HCT116 (cell line): ENCODE measurements at regions not wholly inside any gene's neighbourhood (a gene's known extent, or its start where the extent isn't known, plus 50 kb on each side); places are given as distances from the start of the nearest gene placed in this dataset.

Experiments
- ATAC-seq: fragments of 200-7000 bp; cut with Tn5 transposase; 2 replicates; pipeline ENCODE4 v1.9.1; 2020; ENCODE audit warnings: mild to moderate bottlenecking, moderate library complexity
- BruUV-seq: library from RNA; stranded (reverse); fragments of 400-500 nt; replicated peaks from 2 replicates; lab custom pipeline; 2021; lab: Mats Ljungman, UMichigan
- CTCF ChIA-PET: fragments of 300-600 bp; sonication (Branson Sonifier 250); formaldehyde crosslinking; loops from one replicate; lab custom pipeline; 2021; ENCODE audit warnings: antibody characterized with exemption; lab: Charles Lee
- POLR2A ChIA-PET: fragments of 300-600, 350-600 bp; sonication (Branson Sonifier 250); formaldehyde crosslinking; loops from one replicate; lab custom pipeline; 2021; ENCODE audit warnings: antibody characterized with exemption; lab: Charles Lee
- RAD21 ChIA-PET, 2 experiments: fragments of 300-600 bp; sonication (Branson Sonifier 250); formaldehyde crosslinking; loops; one replicate each; lab custom pipeline; 2023; ENCODE audit warnings: low total read pairs in 2 of 2; ENCODE audit not compliant: uncharacterized antibody in 2 of 2, unreplicated experiment in 2 of 2, low non-redundant PET in 1 of 2; lab: Charles Lee
- DNase-seq: peaks from one replicate; pipeline ENCODE4 v3.0.0-alpha.2; 2010; ENCODE audit warnings: low read depth, low spot score
- H2AFZ ChIP-seq: fragments of 200-600 bp; shearing (Covaris generic), sonication (generic); 2 replicates; pipeline ENCODE4 v1.6.1; 2017; ENCODE audit warnings: low read depth, mixed run types, mixed read lengths, antibody characterized with exemption, low read length; ENCODE audit not compliant: poor library complexity, severe bottlenecking
- H3K27ac ChIP-seq: 2 replicates; pipeline ENCODE4 v1.5.1; 2012; ENCODE audit warnings: low read depth, low read length
- H3K27me3 ChIP-seq: fragments of 200-600 bp; sonication (generic); 2 replicates; pipeline ENCODE4 v1.6.1; 2016; ENCODE audit warnings: mixed run types, low read length, mixed read lengths; ENCODE audit not compliant: insufficient read depth
- H3K36me3 ChIP-seq, 2 experiments: fragments of 200-500 bp in 1 of 2; fragments of 200-600 bp in 1 of 2; sonication (Bioruptor generic) in 1 of 2; sonication (generic) in 1 of 2; 2 replicates each; pipeline versions ENCODE4 v1.5.1 to v1.6.1; 2014 to 2016; ENCODE audit warnings: low read length in 2 of 2, inconsistent platforms in 1 of 2, mixed read lengths in 1 of 2, mixed run types in 1 of 2; ENCODE audit not compliant: insufficient read depth in 2 of 2, control insufficient read depth in 1 of 2
- H3K4me1 ChIP-seq, 2 experiments: fragments of 200-600 bp in 1 of 2; sonication (generic) in 1 of 2; 2 replicates each; pipeline versions ENCODE4 v1.5.1 to v1.6.1; 2012 to 2017; ENCODE audit warnings: low read length in 2 of 2, inconsistent platforms in 1 of 2, mild to moderate bottlenecking in 1 of 2, mixed read lengths in 1 of 2, mixed run types in 1 of 2, moderate library complexity in 1 of 2; ENCODE audit not compliant: insufficient read depth in 2 of 2, control insufficient read depth in 1 of 2
- H3K4me2 ChIP-seq: fragments of 200-600 bp; sonication (generic); 2 replicates; pipeline ENCODE4 v1.6.1; 2017; ENCODE audit warnings: mixed run types, low read length, mixed read lengths
- H3K4me3 ChIP-seq, 2 experiments: fragments of 200-600 bp in 1 of 2; sonication (generic) in 1 of 2; replicated peaks in 1 of 2; 2 replicates each; pipeline ENCODE4 v1.5.1; 2011 to 2016; ENCODE audit warnings: low read length in 2 of 2, control low read depth in 1 of 2, low read depth in 1 of 2, mild to moderate bottlenecking in 1 of 2, mixed read lengths in 1 of 2, mixed run types in 1 of 2
- H3K79me2 ChIP-seq: fragments of 200-600 bp; sonication (generic); 2 replicates; pipeline ENCODE4 v1.6.1; 2017; ENCODE audit warnings: mild to moderate bottlenecking, mixed run types, low read length, moderate library complexity, mixed read lengths; ENCODE audit not compliant: insufficient read depth
- H3K9ac ChIP-seq: fragments of 200-600 bp; sonication (generic); 2 replicates; pipeline ENCODE4 v1.6.1; 2016; ENCODE audit warnings: low read length, mixed read lengths
- H3K9me2 ChIP-seq: fragments of 200-600 bp; sonication (generic), shearing (Covaris generic); 2 replicates; pipeline ENCODE4 v1.6.1; 2017; ENCODE audit warnings: mixed run types, mild to moderate bottlenecking, moderate library complexity; ENCODE audit not compliant: insufficient read depth
- H3K9me3 ChIP-seq, 2 experiments: fragments of 200-500 bp in 1 of 2; fragments of 200-600 bp in 1 of 2; sonication (Bioruptor generic) in 1 of 2; sonication (generic) in 1 of 2; 2 replicates each; pipeline ENCODE4 v1.6.1; 2014 to 2017; ENCODE audit warnings: low read length in 2 of 2, mixed read lengths in 2 of 2, inconsistent platforms in 1 of 2, low read depth in 1 of 2, mild to moderate bottlenecking in 1 of 2, mixed run types in 1 of 2, moderate library complexity in 1 of 2; ENCODE audit not compliant: control insufficient read depth in 1 of 2, insufficient read depth in 1 of 2
- H4K20me1 ChIP-seq: fragments of 200-600 bp; sonication (generic), shearing (Covaris generic); 2 replicates; pipeline ENCODE4 v1.6.1; 2017; ENCODE audit warnings: mixed run types, mild to moderate bottlenecking, moderate library complexity; ENCODE audit not compliant: insufficient read depth
- ELF1 ChIP-seq: IDR thresholded peaks from 2 replicates; pipeline ENCODE4 v1.6.1; 2012; ENCODE audit warnings: low read depth, borderline replicate concordance
- FOSL1 ChIP-seq: IDR thresholded peaks from 2 replicates; pipeline ENCODE4 v1.6.1; 2012; ENCODE audit warnings: low read depth
- ZFX ChIP-seq: fragments of 450-650 bp; IDR thresholded peaks from 2 replicates; pipeline ENCODE4 v1.6.1; 2017
- intact Hi-C: fragments of 100-400 bp; cut with micrococcal nuclease; formaldehyde crosslinking; loops from 2 replicates; pipeline ENCODE4 v1.10.0; 2022
- TF ChIP-seq, protein P1 (sequence below): IDR thresholded peaks from 2 replicates; pipeline ENCODE4 v1.6.1; 2012; ENCODE audit warnings: low read depth
- TF ChIP-seq, protein P2 (sequence below): IDR thresholded peaks from 2 replicates; pipeline ENCODE4 v1.6.1; 2012
- TF ChIP-seq, protein P3 (sequence below): IDR thresholded peaks from 2 replicates; pipeline ENCODE4 v1.6.1; 2011; ENCODE audit warnings: mild to moderate bottlenecking, low read length, moderate library complexity; ENCODE audit not compliant: insufficient replicate concordance; ENCODE audit errors: extremely low read depth

DNA sequence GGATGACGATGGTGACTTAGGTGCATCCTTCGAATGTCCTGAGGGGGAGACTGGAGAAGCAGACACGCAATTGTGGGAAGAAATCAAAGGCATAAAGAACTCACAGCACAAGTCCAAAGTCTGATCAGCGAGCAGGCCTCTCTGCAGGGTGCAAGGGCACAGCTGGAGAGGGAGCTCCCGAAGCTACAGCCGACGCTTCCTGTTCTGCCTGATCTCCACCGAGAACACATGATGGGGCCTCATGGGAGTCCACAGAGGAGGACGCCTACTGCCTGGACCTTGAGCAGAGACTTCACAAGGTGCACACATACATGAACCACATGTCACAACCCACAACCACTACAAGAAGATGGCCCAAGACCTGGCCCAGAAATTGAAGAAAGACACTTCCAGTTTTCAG lies 51.4 kb downstream of the RIN2 start:
- Histone ChIP-seq H3K9me3 (no peaks in the 10 kb centered on the region), H3K4me1 (no peaks in the 10 kb centered on the region), H3K27ac (no peak overlapping the region), H3K4me2 (no peak overlapping the region), H3K9ac (no peak overlapping the region), H3K9me2 (no peaks in the 10 kb centered on the region), H2AFZ (no peak overlapping the region), H4K20me1 (no peaks in the 10 kb centered on the region), H3K27me3 (no peaks in the 10 kb centered on the region), H3K4me3 (no peak overlapping the region), H3K36me3 (no peaks in the 10 kb centered on the region), H3K79me2 (no peaks in the 10 kb centered on the region)
- intact Hi-C loops, result no loop called here
- BruUV-seq, result no TSS peak
- TF ChIP-seq, protein P1, sequence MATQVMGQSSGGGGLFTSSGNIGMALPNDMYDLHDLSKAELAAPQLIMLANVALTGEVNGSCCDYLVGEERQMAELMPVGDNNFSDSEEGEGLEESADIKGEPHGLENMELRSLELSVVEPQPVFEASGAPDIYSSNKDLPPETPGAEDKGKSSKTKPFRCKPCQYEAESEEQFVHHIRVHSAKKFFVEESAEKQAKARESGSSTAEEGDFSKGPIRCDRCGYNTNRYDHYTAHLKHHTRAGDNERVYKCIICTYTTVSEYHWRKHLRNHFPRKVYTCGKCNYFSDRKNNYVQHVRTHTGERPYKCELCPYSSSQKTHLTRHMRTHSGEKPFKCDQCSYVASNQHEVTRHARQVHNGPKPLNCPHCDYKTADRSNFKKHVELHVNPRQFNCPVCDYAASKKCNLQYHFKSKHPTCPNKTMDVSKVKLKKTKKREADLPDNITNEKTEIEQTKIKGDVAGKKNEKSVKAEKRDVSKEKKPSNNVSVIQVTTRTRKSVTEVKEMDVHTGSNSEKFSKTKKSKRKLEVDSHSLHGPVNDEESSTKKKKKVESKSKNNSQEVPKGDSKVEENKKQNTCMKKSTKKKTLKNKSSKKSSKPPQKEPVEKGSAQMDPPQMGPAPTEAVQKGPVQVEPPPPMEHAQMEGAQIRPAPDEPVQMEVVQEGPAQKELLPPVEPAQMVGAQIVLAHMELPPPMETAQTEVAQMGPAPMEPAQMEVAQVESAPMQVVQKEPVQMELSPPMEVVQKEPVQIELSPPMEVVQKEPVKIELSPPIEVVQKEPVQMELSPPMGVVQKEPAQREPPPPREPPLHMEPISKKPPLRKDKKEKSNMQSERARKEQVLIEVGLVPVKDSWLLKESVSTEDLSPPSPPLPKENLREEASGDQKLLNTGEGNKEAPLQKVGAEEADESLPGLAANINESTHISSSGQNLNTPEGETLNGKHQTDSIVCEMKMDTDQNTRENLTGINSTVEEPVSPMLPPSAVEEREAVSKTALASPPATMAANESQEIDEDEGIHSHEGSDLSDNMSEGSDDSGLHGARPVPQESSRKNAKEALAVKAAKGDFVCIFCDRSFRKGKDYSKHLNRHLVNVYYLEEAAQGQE, result no peak
- TF ChIP-seq, protein P2, sequence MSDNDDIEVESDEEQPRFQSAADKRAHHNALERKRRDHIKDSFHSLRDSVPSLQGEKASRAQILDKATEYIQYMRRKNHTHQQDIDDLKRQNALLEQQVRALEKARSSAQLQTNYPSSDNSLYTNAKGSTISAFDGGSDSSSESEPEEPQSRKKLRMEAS, result no peak
- no peak for TF ChIP-seq ELF1
- no peak for TF ChIP-seq FOSL1
- no peak for TF ChIP-seq ZFX
- TF ChIP-seq, protein P3, sequence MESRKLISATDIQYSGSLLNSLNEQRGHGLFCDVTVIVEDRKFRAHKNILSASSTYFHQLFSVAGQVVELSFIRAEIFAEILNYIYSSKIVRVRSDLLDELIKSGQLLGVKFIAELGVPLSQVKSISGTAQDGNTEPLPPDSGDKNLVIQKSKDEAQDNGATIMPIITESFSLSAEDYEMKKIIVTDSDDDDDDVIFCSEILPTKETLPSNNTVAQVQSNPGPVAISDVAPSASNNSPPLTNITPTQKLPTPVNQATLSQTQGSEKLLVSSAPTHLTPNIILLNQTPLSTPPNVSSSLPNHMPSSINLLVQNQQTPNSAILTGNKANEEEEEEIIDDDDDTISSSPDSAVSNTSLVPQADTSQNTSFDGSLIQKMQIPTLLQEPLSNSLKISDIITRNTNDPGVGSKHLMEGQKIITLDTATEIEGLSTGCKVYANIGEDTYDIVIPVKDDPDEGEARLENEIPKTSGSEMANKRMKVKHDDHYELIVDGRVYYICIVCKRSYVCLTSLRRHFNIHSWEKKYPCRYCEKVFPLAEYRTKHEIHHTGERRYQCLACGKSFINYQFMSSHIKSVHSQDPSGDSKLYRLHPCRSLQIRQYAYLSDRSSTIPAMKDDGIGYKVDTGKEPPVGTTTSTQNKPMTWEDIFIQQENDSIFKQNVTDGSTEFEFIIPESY, result no peak
- RAD21 ChIA-PET, result no interaction called here
- DNase-seq (no peak), ATAC-seq (no peak)
- CTCF ChIA-PET, result no interaction called here
- POLR2A ChIA-PET, result no interaction called here
